ENCODE measurements at regions not wholly inside any gene's neighbourhood (a gene's known extent, or its start where the extent isn't known, plus 50 kb on each side); places are given as distances from the start of the nearest gene placed in this dataset.

DNA sequence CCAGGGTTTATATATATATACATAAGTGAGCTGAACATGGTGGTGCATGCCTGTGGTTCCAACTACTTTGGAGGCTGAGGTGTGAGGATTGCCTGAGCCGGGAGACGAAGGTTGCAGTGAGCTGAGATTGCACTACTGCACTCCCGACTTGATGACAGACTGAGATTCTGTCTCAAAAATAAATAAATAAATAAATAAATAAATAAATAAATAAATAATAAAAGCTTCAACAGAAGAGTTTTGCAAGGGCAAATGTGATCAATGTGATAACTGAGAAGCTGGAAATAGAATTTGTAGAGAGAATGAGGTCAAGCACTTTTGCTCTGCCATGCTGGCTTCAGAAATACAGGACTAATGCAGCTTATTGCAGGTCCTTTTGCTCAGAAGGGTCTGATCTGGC, 855.8 kb upstream of the PRMT6 start:
- no peak for DNase-seq

DNA sequence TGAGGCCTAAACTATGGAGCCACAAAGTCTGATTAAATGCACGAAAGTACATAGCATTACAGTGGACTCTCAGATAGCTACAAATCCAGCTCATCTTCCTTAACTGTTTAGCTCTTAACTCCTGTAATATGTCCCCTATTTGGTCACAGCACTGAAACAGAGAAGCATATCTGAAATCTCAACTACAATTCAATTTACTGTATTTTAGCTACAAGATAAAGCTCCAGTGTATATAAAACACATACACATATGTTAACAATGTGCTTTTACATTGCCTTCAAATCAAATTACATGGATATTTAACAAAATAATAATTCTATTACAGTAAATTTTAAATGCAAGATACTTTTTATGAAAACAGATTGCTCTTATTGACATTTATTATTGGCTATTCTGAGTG, 849.3 kb upstream of the PRMT6 start:
- DNase-seq: no peak

DNA sequence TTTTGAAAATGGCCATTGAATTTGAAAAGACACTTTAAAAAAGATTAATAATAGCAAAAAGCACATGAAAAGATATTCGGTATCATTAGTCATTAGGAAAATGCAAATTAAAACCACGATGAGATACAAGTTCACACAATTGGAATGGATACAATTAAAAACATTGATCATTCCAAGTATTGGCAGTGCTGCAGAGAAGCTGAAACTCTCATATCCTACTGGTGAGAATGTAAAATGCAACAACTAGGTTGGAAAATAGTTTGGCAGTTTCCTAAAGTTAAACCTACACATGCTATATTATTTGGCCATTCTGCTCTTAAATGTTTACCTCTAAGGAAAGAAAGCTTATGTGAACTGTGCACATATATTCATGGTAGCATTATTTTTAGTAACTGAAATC, 838.7 kb upstream of the PRMT6 start:
- no peak for DNase-seq

DNA sequence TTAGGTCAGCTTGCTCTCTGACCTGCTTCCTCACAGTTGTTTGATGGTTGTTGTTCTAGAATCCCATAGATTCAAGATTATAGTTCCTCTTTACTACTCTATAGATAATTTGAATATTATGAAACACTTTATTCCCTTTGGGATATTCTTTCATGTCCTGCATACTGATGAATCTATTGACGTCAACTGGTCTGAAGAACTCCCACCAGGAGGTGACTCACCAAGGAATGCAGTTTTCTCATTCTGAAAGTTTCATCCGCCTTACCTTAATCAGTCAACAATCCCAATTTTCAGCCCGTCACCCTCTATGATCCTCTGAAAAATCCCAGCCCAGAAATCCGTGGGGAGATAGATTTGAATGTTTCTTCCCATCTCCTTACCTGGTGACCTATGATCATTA, 834.1 kb upstream of the PRMT6 start:
- DNase-seq: peak; percentile 65

DNA sequence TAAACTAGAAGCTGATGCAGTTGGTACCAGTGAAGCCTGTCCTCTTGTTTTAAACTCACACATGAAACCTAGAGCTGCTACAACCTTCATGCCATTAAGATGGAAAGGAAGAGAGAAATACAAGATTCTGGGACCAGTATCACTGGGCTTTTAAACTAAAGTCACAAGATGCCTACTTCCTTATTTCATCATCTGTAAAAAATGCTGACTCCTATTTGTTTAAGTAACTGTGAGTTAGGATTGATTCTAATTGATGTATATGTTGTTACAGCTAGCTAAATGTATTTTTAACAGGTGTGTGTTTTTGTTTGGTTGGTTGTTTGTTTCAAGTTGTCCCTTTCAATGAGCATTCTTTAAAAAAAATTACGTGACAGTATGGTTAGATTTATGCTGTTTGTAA, 833.3 kb upstream of the PRMT6 start:
- no peak for DNase-seq

DNA sequence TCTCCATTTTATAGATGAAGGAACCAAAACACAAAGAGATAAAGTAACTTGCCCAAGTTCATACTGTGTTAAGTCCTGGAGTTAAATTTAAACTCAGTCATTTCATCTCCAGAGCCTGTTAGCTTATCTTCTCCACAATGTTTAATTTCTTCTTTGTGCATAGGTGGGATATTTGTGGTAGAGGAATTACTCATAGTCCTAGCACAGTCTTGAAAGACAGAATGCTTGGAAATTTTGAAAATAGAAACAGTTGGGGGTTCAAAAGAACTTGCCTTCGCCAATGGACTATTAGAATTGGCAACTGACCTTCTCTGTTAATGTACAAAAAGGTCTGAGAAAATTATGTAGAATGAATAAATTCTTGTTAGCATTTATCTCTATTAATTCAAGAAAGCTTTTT, 832.0 kb upstream of the PRMT6 start:
- DNase-seq: peak; percentile 38

DNA sequence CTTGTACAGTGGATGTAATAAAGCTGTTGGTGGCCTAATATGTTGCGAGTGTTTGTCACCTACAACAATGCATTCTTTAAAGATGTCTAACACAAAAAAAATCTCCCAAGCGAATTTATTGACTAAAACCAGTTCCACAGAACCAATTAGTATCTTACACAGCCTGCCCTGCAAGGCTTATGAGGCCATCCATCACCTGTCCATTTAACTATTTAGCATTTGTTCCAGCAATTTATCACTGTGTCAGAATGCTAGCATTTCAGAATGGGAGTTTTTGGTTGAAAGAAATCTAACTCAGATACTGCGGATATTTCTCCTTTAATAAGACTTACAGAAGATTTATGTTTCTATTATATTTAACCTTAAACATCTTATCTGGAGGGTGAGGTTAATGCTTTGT, 831.1 kb upstream of the PRMT6 start:
- DNase-seq: no peak

DNA sequence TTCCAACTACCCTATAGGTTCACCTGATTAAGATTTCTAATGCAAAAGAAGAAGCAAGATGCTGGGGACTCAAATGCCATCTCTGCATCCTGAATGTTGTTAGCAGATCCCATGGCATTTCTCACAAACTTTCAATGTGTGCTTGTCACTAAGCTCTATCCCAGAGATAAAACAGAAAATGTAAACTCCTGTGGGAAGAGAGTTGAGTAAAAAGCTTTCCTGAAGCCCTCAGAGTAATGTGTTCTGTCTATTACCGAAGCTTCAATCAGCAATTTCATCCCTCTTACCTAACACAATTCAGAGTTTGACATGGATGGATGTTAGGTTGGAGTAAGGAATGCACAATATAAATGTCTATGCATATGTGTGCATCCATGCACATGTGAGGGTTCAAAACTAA, 829.9 kb upstream of the PRMT6 start:
- no peak for DNase-seq

DNA sequence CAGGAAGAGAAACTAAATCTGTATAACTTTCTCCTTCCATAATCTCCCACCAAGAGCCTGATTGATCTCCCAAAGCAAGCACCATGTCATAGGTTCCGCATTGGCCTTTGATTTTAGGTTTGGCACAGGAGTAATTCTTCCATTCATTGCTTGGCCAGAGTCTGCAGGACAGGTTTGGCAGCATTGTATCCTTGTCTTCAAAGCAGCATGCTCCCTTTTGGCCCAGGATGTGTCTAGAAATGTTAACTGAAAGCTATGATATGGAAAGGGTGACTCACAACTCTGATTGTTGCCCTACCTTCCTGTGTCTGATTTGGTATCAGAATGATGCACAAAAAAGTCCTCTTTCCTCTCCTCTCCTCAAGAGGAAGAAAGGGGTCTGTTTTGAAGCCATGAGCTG, 824.3 kb upstream of the PRMT6 start:
- DNase-seq: no peak

DNA sequence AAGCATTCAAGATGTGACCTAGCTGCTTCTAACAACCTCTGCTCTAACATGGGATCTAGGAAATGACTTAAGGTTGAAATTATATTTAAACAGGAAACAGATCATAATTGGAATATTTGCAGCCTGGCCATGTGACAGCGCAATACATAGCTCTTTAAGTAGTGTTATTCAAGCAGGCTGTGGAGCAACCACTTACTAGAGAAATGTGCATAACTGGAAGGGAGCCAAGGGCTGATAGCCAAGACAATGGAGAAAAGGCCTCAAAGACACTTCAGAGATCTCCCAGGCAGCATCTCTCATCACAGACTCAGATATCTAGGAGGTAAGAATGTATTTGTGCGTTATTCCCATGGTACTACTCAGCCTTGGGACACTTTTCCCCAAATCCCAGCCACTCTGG, 823.0 kb upstream of the PRMT6 start:
- DNase-seq: no peak

DNA sequence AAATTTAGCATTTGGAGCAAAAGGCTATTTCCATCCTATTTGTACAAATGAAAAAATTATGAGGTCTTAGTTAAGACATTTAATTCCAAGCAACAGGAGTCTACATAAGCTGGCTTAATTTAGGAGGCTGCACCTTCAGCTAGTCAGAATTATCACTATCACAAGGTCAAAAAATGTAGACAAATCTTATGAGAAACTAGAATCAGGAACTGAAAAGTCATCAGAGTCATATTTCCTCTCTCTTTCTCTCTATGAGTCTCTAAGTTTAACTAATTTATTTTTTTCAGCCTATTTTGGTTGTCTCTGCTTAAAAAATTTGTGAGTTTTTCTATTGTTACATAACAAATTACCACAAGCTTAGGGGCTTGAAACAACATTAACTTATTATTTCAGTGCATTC, 807.1 kb upstream of the PRMT6 start:
- DNase-seq: no peak

DNA sequence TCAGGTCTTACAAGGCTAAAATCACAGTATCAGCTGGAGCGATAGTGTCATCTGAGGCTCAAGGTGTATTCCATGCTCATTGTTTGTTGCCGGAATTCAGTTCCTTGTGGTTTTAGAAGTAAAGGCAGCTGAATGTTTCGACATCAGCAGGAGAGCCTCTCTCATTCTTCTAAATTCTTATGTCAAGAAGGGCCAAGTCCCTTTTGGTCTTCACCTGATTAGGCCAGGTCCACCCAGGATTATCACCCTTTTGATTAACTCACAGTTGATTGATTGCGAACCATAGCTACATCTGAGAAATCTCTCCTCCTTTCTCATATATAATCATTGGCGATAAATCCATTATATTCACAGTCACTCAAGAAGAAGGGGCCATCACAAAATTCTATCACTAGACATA, 806.7 kb upstream of the PRMT6 start:
- DNase-seq: no peak

DNA sequence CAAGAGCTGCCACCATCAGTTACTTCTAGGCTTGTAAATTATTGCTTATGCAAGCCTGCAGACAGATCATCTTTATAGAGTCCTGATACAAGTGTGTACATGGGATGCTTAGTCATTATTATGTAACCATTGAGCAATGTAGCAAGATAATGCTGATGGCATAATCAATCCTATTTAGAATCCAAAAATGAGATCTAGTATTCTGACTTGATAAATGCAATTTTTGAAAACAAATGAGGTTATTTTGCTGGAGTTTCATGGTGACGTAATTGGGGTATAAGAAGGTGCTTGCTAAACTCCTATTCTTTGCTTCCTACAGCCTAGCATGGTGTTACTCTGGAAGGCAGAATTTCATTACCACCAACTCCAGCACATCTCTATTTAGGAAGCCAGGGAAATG, 801.7 kb upstream of the PRMT6 start:
- DNase-seq: peak; percentile 22

DNA sequence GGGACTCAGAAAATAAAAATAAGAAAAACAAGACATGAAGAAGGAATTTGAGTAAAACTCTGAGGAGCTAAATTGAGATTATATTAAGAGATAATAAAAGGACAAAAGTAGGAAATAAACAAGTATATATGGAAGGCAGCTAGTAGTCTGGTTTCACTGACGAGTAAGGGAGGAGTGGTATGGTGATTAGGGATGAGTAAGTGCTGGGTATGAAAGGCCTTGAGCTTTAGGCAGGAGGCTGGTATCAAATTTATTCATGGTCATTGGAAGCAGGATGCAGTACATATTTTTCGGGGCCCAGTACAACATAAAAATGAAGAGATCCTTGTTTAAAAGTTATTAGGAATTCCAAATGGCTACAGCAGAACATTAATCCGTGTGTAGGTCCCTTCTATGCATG, 789.7 kb upstream of the PRMT6 start:
- no peak for DNase-seq

DNA sequence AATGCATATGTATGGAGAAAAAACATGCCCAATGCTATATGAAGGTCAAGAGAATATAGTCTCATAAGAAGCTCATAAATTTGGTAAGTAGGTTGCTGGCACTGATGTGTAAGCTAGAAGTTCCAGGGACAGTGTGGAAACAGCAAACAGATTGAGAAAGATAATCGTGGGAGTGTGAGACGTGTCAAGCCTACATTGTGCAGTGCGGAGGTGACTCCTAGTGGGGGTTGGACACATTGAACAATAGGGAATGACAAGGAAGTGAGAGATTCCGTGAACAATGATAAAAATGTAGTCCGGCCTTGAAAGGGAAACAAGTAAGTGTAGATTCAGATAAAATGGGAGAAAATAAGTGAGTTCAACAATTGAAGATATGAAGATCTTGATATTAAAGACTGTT, 788.4 kb upstream of the PRMT6 start:
- no peak for DNase-seq

DNA sequence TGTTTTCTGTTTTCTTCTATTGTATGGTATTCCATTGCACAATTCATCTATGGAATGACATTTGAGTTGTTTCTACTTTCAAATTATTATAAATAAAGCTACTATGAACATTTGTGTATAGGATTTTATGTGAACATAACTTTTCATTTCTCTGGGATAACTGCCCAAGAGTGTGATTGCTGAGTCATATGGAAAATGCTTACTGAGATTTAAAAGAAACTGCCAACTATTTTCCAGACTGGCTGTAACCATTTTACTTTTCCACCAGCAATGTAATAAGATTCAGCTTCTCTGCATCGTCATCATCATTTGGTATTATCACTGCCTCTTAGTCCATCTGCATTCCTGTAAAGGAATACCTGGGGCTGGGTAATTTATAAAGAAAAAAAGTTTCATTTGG, 779.6 kb upstream of the PRMT6 start:
- DNase-seq: no peak

DNA sequence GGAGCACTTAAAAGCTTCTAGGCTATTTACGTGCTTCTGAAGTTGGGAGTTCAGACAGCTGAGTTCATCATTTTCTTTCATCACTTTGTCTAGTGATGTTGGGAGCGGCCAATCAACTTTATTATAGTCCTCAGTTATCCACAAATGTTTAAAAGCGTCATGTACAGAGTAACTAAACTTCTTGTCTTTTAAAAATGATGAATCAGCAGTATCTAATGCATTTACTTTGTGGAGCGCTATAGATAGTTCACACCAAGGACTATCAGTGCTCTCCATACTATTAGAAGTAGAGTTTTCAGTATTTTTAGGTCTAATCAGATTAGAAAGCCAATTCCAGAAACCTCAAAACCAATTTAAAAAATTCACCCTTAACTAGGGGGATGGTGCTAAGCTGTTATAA, 778.7 kb upstream of the PRMT6 start:
- DNase-seq: no peak

DNA sequence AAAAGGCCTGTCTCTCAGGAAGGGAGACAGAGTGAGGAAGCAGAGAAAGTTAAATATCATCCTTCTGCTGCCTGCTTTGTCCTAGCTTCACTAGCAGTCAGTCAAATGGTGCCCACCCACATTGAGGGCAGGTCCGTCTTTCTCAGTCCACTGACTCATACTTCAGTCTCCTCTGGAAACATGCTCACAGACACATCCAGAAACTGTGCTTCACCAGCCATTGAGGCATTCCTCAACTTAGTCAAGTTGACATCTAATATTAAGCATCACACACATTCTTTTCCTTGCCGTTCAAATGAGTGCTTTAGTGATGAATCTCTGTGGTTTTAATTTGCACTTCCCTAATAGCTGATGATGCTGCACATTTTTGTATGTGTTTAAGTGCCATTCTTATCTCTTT, 777.8 kb upstream of the PRMT6 start:
- peak; percentile 31 for DNase-seq

DNA sequence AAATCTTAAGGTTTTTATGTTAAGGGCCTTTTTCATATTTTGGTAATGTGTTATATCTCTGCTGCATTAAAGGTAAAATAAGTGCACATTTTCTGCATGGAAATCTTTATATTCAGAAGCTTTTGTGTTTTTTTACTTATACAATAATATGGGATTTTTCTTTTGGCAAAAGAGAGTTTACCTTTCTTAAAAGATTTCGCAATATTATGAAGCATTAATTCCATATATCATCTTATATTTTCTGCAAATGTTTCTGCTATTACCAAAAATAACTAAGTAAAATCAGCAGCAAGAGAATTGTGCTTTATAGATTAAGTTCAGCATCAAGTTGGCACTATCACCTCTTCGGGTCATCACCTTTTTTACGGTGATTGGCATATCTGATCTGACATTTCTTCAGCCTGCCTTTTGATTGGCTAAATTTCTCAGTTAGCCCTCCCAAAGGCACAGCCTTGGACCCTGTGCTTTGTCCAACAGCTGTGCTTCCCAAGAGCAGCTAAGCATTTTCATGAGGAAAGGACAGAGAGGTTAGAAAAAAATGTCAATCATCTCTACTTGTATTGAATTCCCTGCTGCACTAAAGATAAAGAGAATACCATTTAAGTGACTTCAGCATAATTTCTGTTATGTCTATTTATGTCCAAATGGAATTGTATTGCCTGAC, 767.1 kb upstream of the PRMT6 start:
- no peak for DNase-seq

DNA sequence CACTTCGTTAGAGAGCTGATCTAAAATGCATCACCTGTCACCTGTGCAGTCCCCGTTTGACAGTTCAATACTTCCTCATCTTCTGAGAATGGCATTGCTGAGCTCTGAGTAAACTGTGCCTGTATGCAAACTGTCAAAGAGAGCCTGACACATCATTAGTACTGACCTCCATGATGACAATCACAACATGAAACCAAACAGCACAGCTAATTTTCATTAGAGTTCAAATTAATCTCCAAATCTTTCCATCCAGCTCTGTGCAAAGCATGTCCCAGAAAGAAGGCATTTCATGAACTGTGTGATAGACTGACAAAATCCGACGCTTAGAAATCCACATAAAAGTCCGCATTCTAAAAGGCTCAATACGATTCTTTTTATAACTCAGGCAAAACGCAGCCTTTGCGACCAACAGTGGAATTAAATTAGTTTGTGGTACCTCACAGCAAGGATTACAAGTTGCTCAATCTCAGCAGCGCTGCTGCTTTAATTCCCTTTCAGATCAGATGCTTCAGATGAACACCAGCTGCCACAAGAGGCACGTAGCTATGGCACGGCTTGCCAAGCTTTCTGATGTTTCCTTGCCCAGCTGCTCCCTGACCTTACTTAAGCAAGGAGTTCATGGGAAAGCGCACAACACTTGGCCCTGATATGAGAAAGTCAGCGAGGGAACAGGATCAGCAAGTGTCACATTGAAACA, 765.5 kb upstream of the PRMT6 start:
- no peak for DNase-seq

DNA sequence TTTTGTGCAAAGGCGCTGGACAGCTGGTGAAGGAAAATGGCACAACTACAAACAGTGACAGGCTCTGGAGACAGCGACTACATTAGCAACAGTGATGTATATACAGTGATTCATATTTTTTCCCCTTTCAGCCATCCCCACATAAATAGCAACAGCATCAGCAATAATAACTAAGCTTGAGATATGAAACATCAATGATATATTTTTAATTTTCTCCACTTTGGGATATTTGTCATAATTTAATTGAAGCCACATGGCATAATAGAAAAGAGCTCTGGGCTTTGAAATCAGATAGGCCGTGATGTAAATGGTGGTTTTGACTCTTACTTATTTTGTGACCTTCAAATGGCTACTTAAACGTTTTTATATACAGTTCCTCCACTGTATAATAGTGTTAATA, 764.3 kb upstream of the PRMT6 start:
- DNase-seq: no peak

DNA sequence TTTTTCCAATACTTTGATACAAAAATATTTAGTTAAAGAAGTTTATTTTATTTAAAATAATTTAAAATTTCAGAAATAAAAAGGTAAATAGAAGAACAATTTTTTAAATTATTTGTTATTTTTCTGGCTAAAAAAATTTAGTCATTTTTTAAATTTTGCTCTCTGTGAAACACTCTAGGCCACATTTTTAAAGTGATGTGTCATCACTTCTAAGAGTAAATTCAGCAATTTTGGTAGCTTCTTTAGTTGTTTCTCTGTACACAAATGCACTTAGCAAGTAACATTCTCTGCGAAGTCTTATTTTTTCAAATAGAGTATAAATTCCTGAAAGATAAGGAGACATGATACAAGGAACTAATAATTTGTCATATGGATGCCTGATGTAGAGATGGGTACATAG, 760.0 kb upstream of the PRMT6 start:
- no peak for DNase-seq

DNA sequence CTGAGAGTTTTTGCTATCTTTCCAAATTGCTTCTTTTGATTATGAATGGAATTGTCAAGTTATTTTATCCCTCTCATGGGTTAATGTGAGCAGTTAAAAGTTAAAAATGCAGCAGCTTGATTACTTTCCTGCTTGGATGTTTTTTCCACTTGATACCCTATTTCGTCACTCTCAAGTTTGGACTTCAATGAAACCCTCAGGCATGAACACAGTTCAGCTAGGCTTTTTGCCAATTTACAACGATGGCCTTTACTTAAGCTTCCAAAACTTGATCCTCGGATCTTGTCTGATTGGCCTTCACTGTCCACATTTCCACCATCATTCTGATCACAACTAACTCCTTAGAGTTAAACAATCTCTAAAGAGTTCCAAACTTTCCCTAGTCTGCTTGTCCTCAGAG, 752.4 kb upstream of the PRMT6 start:
- no peak for DNase-seq

DNA sequence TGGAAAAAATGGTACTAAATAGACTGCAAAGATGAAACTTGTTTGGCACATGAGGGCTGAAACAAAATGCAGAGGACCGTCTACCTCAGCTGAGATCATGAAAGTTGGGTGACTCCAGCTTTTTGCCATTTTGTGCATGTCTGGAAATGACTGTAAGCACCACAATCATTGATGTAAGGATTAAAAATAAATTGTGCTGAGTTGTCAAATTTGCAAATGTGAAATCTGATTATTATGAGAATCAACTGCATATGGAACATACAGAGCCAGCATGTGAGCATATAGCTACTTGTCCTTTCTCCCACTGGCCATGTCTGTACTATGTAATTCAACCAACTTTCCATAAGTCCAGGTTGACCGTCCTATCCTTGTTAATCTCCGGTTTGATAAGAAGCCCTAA, 736.9 kb upstream of the PRMT6 start:
- no peak for DNase-seq

DNA sequence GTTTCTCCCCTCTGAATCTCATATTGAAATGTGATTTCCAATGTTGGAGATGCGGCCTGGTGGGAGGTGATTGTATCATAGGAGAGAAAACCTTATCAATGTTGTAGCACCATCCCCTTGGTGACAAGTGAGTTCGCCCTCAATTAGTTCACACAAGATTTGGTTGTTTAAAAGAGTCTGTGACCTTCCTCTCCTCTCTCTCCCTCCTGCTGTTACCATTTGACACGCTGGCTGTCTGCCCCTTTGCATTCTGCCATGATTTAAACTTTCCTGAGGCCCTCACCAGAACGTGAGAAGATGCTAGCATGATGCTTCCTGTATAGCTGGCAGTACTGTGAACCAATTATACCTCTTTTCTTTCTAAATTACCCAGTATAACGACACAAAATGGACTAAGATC, 730.9 kb upstream of the PRMT6 start:
- no peak for DNase-seq

All from NCI-H226 (cell line).